ENCODE measurements at regions not wholly inside any gene's neighbourhood (a gene's known extent, or its start where the extent isn't known, plus 50 kb on each side); places are given as distances from the start of the nearest gene placed in this dataset.

- no peak for DNase-seq
Measured at GRCh38 chr6:44050872-44051505, 76.3 kb downstream of the MRPL14 start.

GRCh38 chr6:44049989-44050871 is 77.0 kb downstream of the MRPL14 start:
- no peak for DNase-seq

GRCh38 chr6:44049163-44049988 is 77.9 kb downstream of the MRPL14 start:
- DNase-seq = no peak

- no peak for DNase-seq
Measured at GRCh38 chr6:44048277-44048676, 79.0 kb downstream of the MRPL14 start.

DNA sequence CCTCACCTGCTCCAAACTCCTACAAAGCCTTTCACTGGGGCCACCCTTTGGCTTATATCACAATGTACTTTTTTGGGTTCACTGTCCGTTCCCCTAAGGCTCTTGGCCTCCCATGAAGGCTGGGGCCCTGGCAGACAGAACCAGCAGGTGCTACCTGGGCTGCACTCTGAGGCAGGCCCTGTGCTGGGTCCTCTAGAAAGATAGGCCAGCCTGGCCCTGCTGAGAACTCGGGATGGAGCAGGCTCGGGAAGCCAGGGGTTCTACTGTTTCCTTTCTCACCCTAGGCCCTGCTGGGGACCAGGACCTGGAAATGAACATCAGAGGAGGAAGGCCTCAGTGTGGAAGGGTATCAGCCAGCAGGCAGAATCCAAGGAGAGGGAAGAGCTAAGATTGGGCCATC is 79.5 kb downstream of the MRPL14 start:
- DNase-seq = no peak

DNA sequence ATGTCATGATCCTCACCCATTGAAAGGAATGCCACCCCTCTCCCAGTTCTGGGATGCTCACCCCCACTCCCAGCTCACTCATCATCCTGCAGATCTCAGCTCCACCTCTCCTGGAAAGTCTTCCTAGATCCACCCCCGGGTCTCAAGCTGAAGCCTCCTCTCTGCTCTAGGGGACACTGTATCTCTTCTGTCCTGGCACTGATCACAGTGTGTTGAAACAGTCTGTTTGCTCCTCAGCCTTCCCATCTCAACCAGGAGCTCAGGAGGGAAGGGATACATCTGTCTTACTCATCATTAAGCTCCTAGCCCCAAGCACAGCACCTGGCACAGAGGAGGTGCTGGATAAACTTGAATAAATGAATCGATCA is 80.1 kb downstream of the MRPL14 start:
- no peak for DNase-seq

DNA sequence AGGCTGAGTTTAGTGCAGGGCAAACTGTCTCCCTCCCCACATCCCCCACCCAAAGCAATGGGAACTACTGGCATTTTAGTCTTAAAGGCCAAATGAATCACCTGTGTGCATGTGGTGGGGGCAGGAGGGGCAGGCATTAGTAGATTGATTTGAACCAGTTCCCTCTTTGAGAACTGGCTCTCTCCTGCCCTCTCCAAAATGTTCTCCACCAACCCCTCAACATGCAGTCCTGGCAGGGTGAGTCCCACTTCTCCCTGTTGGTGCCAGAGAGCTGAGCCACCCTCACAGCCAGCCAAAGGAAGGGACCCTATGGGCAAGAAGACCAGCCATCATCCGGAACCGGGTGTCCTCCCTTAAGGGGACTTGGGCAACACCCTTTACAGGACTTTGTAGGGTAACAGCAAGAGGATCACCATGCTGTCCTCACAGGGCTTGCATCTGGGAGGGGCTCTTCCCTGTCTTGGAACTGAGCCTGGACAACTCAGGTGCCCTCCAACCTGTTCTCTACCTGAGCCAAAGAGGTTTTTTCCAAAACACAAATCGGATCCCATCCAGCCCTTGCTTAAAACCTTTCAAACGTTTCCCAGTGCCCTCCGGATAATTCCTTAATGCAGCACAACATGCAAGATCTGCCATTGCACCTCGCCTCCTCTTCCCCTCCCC is 80.6 kb downstream of the MRPL14 start:
- DNase-seq = no peak

- no peak for DNase-seq
Measured at GRCh38 chr6:44045672-44046015, 81.6 kb downstream of the MRPL14 start.

DNA sequence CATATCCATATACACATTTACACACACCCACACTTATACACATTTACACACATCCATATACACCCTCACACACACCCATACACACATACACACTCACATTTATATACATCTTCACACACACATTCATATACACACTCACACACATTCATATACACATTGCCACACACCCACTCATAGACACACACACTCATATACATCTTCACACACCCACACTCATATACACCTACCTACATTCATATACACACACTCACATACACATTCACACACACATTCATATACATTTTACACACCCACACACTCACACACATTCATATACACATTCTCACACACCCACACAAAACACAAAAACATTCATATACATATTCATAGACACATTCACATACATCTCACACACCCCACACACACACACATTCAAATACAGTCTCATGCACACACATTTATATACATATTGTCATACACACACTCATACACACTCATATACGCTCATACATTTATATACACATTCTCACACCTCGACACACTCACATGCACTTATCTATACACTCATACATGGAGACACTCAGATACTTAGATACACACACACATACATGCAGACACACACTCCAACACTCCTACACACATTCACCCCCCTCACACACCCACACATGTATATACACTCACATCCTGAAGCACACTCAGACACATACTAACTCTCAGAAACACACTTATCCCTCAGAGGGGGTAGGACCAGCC is 82.1 kb downstream of the MRPL14 start:
- no peak for DNase-seq

- no peak for DNase-seq
Measured at GRCh38 chr6:44044154-44044539, 83.1 kb downstream of the MRPL14 start.

DNA sequence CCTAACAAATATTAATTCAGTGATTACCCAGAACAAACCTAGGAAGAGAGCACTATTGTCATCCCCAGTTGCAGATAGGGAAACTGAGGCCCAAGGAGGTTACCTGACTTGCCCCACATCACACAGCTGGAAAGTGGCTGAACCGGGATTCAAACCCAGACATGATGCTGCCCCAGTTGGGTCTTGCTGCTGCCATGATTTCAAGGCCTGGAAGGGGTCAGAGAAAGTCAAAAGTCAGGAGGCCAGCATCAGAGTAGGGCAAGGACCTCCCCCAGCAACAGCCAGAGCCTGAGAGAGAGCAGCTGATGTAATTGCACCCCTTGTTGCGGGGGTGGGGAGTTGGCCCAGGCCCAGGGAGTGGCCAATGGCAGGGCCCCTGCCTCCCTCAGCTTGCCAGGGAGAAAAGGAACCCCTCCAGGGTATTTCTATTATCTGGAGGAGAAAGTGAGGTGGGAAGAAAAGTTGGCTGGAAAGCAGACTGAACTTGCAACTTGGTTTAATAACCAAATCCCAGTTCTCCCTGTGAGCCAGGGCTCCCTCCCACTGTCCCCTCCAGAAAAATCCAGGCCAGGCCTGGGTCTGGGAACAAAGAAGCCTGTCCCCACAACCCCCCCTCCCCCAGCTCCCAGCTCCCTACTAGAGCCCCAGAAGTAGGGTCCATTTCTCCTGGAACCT is 83.6 kb downstream of the MRPL14 start:
- DNase-seq = no peak

- DNase-seq = no peak
Measured at GRCh38 chr6:44042989-44043478, 84.2 kb downstream of the MRPL14 start.

- no peak for DNase-seq
Measured at GRCh38 chr6:44042261-44042988, 84.8 kb downstream of the MRPL14 start.

DNA sequence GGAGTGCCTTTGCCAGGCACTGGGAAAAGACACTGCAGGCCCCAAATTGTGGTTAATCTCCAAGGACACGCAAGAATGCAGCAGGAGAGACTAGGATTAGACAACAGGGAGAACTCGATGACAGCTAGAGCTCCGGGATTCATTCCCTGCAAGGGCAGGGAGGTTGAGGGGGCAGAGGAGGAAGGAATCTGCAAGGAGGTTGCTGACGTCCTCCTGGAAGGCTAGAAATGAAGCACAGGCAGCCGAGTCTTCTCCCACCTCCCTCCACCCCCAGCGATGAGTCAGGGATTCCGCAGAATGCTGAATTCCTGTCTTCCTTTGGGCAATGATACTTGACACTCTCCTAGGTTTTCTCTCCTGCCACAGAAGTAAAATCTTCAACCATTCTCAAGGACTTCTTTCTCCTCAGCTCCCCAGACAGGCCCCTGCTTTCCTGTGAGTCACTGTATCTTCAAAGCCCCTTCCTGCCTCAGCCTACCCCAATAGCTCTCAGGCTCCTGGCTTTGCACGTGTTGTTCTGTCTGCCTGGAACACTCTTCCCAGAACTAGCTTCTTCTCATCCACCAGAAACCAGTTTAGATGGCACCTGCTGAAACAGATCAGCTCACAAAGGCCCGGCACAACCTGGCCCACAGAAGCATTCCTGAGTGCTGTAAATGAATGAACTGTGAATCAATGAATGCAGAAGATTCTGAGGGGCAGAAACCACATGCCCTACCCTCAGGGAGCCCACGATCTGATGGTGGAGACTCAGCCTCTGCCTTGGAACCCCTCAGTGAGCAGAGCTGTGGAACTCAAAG is 85.6 kb downstream of the MRPL14 start:
- peak in 37 of 56 donors; percentile 5 to 82 (median 48) for DNase-seq

DNA sequence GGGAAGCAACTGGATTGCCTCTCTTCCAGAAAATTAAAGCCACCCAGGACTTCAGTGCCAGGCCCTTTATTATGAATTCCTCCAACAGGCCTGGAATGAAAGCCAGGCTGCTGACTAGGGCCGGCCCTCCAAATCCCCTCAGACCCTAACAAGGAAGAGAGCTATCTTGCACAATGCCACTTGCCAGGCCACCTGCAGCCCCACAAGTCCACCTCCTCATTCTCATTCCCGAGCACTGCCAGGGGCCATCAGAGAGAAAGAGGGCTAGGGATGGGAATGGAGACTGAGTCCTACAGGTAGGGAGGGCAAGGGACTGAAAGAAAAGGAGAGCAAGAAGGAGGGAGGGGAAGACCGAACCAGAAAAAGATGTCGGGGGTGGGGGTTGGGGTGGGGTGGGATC is 86.5 kb downstream of the MRPL14 start:
- no peak for DNase-seq

- no peak for DNase-seq
Measured at GRCh38 chr6:44039839-44040350, 87.4 kb downstream of the MRPL14 start.

DNA sequence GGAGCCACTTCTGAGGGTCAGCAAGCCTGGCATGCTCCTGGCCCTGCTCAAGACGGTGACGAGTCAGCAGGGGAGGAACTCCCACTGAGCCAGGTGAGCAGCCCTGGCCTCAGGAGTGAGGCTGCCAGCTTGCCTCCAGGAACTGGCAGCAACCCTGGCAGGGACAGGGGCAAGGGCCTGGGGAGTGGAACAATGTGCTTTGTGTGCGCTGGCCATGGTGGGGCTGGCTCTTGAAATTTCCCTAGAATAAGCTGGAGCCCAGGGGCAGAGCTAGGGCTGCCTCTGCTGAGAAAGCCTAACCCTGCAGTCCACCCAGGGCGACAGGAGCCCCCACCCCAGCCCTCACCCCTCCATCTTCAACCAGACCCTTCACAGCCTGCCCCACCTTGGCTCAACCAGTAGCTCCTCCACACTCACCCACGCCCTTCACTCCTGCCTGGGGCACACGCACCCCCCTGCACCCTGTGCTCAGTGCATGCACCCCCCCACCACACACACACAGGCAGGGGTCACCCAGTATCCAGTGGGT is 88.0 kb downstream of the MRPL14 start:
- no peak for DNase-seq

DNA sequence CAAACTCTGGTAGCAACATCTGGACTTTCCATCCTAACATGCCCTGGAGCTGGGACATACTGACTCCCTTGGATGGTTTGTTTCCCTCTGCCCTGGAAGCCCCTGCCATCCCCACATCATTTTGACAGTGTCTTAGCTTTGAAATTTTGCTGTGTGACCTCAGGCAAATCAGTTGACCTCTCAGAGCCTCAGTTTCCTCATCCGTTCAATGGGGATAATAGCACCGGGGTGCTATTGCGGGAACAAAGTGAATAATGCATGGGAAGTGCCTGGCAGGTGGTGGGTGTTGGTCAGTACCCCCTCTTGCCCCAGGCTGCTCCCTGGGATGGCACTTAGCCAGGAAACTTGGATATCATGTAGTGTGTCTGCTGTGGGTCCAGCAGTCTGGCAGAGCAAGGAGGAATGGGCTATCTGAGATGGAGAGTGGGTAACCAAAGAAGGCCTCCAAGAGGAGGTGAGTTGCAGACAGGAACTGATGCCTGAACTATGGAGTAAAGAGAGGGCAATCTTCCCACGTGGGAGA is 88.6 kb downstream of the MRPL14 start:
- no peak for DNase-seq
